GM21619 (cell line): ENCODE measurements at regions not wholly inside any gene's neighbourhood (a gene's known extent, or its start where the extent isn't known, plus 50 kb on each side); places are given as distances from the start of the nearest gene placed in this dataset.

Experiments used
- ATAC-seq: cut with Tn5 transposase; IDR thresholded peaks from one replicate; pipeline ENCODE4 v1.9.1; 2021; ENCODE audit not compliant: unreplicated experiment

DNA sequence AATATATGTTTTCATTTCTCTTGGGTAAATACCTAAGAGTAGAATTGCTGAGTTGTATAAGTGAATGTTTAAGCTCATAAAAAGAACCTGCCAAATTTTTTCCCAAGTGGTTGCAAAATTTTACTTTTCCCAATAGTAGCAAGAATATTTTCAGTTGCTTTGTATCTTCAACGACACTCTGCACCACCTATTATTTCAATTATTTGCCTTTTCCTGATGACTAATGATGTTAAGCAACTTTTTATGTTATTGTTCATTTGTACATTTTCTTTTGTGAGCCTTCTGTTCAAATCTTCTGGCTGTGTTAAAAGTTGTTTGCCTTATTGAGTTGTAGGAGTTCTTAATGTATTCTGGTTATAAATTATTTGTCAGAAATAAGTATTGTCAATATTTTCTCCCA lies 299.1 kb upstream of the NRIP1 start:
- no peak for ATAC-seq

GRCh38 chr21:15365751-15366392 lies 301.1 kb upstream of the NRIP1 start:
- ATAC-seq, result no peak

DNA sequence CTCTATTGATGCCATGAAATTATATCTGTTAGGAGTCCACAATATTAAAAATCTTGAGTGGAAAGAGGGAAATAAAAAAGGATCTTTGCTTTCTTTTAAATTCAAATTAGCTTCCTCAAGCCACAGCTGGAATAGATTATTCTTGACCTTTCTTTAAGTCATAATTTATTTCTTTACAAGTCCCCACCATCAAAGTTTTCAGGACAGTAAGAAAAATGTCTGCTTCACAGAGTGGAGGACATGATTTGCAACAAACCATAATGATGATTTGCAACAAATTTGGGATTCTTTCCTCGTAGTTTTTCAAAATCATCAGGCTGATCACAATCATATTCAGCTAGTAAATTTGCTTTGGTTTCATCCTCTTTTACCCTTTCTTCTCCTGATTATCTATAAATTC lies 301.8 kb upstream of the NRIP1 start:
- no peak for ATAC-seq

GRCh38 chr21:15367061-15367626 lies 302.3 kb upstream of the NRIP1 start:
- ATAC-seq, result no peak

- ATAC-seq, result no peak
Measured at GRCh38 chr21:15370462-15370975, 305.7 kb upstream of the NRIP1 start.

- ATAC-seq, result no peak
Measured at GRCh38 chr21:15373941-15374340, 309.1 kb upstream of the NRIP1 start.

DNA sequence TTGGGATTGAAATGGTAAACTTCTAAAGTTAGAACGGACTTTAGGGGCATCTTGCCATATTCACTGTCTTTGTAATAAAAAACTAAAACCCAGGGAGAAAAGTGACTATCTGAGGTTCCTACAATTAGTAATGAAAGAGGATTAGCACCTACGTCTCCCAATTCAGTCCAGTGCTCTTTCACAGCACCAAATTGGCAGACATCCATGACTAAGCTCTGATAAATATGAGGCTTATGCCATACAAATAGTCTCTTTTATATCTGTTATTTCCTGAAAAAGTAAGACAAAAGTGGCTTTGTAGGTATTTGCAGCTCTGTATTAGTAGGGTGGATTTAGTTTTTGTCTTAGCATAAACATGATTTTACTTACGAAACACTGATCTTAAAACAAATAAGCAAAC lies 315.0 kb upstream of the NRIP1 start:
- no peak for ATAC-seq

- ATAC-seq, result no peak
Measured at GRCh38 chr21:15383588-15383987, 318.8 kb upstream of the NRIP1 start.

DNA sequence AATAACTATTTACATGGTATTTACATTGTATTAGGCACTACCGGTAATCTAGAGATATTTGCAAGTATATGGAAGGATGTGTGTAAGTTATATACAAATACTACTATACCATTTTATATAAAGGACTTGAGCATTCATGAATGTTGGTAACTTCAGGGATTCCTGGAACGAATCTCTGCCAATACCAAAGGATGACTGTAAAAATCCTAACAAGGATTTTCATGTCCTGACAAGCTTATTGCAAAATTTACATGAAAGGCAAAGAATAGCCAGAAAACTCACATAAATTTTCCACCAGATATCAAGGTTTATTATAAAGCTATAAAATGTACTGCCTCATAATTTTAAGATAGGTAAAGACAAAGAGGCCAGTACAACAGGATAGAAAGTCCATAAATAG lies 325.2 kb upstream of the NRIP1 start:
- no peak for ATAC-seq

GRCh38 chr21:15397258-15397657 lies 332.5 kb upstream of the NRIP1 start:
- no peak for ATAC-seq

GRCh38 chr21:15400905-15401304 lies 328.9 kb upstream of the USP25 start:
- no peak for ATAC-seq

- no peak for ATAC-seq
Measured at GRCh38 chr21:15401331-15401730, 328.5 kb upstream of the USP25 start.

DNA sequence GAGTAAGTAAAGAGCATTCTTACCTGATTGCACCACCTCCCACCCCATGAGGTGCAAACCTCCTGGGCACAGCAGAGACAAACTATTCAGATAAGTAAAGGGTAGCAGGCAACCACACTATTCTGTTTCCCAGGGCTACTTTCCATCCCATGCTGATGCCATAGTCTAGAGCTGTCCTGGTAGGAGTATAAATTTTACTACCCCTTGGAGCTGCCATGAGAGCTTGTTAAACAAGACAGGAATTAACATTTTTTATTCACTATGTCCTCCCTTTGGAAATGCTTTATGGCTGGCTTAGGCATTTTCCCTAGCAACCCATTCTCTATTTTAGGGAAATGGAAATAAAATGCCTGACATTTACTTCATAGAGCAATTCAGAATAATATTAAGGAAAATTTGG lies 324.6 kb upstream of the USP25 start:
- no peak for ATAC-seq

- no peak for ATAC-seq
Measured at GRCh38 chr21:15406791-15407190, 323.0 kb upstream of the USP25 start.

GRCh38 chr21:15407585-15407984 lies 322.2 kb upstream of the USP25 start:
- no peak for ATAC-seq

GRCh38 chr21:15408089-15408488 lies 321.7 kb upstream of the USP25 start:
- ATAC-seq, result peak; percentile 75

- no peak for ATAC-seq
Measured at GRCh38 chr21:15409031-15409430, 320.8 kb upstream of the USP25 start.

DNA sequence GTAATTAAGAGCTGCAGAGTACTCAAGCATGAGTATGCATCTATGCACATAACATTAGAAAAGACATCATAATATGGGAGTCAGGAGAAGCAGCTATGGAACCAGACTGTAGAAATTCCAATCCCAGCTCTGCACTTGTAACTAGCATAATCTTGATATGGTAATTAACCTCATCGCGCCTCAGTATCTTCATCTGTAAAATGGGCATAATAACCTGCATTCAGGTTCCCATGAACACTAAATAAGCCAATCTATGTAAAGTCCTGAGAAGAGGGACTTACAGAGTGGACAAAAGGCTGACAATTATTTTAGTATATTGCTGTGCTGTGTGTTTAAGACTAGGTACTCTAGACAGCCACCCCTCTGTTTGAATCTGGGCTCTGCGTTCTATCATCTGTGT lies 318.9 kb upstream of the USP25 start:
- ATAC-seq, result no peak

DNA sequence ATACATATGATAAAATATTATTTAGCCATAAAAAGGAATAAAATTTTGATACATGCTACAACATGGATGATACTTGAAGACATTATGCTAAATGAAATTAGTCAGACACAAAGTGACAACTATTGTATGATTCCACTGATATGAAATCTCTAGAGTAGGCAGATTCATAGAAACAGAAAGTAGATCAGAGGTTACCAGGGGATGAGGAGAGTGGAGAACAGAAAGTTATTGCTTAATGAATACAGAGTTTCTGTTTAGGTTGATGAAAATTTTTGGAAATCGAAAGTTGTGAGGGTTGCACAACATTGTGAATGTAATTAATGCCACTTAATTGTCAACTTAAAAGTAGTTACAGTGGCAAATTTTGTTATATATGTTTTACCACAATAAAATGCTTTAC lies 315.7 kb upstream of the USP25 start:
- peak; percentile 67 for ATAC-seq

DNA sequence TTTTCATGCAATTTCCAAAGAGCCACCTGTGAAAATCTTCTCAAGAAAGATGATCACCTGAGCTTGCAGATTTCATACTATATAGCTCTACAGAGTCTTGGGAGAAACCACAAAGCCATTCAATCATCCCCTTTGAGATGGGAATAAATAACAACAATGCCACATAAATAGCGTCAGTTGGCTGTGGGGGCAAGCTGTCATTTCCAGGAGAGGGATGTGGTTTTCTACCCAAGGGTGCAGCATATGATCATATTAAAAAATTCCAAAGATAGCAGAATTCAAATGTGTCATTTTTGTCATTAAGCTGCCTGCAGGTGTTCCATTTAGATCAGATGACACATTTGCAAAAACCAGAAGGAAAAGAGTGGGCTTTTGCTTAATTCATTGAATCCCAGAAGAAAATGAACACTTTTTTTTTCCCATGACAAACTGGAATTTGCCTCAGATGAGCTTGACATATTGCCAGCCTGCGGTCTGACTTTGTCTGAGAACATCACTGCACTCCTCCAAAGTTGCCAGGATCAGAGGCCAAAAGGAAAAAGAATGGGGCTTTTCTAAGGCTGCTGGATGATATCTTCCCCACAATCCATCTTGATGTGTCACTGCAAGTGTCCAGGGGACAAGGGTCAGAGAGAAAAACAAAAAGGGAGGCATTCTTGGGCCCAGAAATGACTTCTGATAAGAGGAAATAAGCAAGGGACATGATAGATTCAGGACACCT lies 314.1 kb upstream of the USP25 start:
- no peak for ATAC-seq

DNA sequence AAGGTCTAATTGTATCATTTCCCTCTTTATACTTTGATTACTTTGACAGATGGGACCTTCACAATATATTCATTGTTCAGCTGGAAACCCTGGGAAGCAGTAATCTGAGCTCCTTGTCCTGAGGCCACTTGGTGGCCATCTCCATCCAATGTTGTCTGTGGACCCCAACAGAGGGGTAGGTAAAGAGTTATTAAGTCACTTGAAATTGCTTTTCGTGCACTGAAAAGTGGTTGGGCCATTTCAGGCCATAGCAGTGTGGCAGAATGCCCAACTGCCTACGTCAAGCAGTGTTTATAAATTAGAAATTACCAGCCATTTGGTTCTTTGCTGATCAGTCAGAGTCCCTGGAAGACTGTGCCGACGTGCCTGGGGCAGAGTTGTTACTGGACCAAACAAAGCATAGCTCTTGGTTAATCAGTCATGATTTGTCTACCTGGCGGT lies 308.3 kb upstream of the USP25 start:
- ATAC-seq, result no peak

DNA sequence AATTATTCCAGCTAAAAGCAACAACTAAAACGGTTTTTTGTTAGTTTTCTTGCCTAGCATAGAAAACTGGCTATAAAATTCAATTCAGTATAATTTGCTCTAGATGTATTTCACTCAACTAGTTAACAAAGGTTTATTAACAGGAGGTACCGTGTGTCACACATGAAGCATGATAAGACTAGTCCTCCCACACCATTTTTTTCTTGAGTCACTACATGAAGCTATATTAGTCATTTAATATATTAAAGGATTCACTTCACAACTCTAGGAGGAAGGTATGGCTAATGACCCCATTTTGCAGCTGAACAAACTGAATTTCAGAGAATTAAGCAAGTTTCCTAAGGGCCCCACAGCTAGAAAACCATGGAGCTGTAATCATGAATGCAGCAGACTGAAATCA lies 307.8 kb upstream of the USP25 start:
- ATAC-seq, result no peak
